Hepatocyte (in vitro differentiated cells): ENCODE measurements at regions not wholly inside any gene's neighbourhood (a gene's known extent, or its start where the extent isn't known, plus 50 kb on each side); places are given as distances from the start of the nearest gene placed in this dataset.

Experiments
- DNase-seq: peaks from one replicate; pipeline ENCODE4 v3.0.0-alpha.2; 2016; ENCODE audit warnings: low spot score
- H2AFZ ChIP-seq: fragments of 200-600 bp; sonication (generic); 2 replicates; pipeline ENCODE4 v1.6.0; 2016; ENCODE audit warnings: antibody characterized with exemption, mild to moderate bottlenecking
- H3K27ac ChIP-seq: fragments of 200-600 bp; sonication (generic); 2 replicates; pipeline ENCODE4 v1.5.1; 2016; ENCODE audit warnings: mild to moderate bottlenecking
- H3K27me3 ChIP-seq: fragments of 200-600 bp; sonication (generic); 2 replicates; pipeline ENCODE4 v1.6.1; 2016
- H3K36me3 ChIP-seq: fragments of 200-600 bp; sonication (generic); replicated peaks from 2 replicates; pipeline ENCODE4 v1.5.1; 2016; ENCODE audit warnings: low read depth; ENCODE audit not compliant: insufficient read depth
- H3K4me1 ChIP-seq: fragments of 200-600 bp; sonication (generic); 2 replicates; pipeline ENCODE4 v1.5.1; 2016; ENCODE audit warnings: mild to moderate bottlenecking, moderate library complexity; ENCODE audit not compliant: insufficient read depth
- H3K4me2 ChIP-seq: fragments of 200-600 bp; sonication (generic); 2 replicates; pipeline ENCODE4 v1.6.0; 2016
- H3K4me3 ChIP-seq: fragments of 200-600 bp; sonication (generic); 2 replicates; pipeline ENCODE4 v1.5.1; 2016; ENCODE audit warnings: mild to moderate bottlenecking
- H3K79me2 ChIP-seq: fragments of 200-600 bp; sonication (generic); 2 replicates; pipeline ENCODE4 v1.6.0; 2017; ENCODE audit warnings: mild to moderate bottlenecking
- H3K9me2 ChIP-seq: fragments of 200-600 bp; sonication (generic); replicated peaks from 2 replicates; pipeline ENCODE4 v1.6.0; 2017; ENCODE audit warnings: mild to moderate bottlenecking; ENCODE audit not compliant: insufficient read depth
- H3K9me3 ChIP-seq: fragments of 200-600 bp; sonication (generic); 2 replicates; pipeline ENCODE4 v1.5.1; 2016; ENCODE audit warnings: low read depth, mild to moderate bottlenecking
- H4K20me1 ChIP-seq: fragments of 200-600 bp; sonication (generic); 2 replicates; pipeline ENCODE4 v1.6.0; 2016; ENCODE audit warnings: mild to moderate bottlenecking; ENCODE audit not compliant: insufficient read depth, poor library complexity, severe bottlenecking
- CTCF ChIP-seq: fragments of 200-600 bp; sonication (generic); IDR thresholded peaks from 2 replicates; pipeline ENCODE4 v1.5.1; 2016; ENCODE audit warnings: antibody characterized with exemption, mild to moderate bottlenecking; ENCODE audit not compliant: poor library complexity
- EZH2 ChIP-seq: fragments of 200-600 bp; sonication (generic); IDR thresholded peaks from 2 replicates; pipeline ENCODE4 v1.6.1; 2016; ENCODE audit warnings: antibody characterized with exemption, mild to moderate bottlenecking, borderline replicate concordance
- EZH2phosphoT487 ChIP-seq: fragments of 200-600 bp; sonication (generic); IDR thresholded peaks from one replicate; pipeline ENCODE4 v1.6.1; 2018; ENCODE audit warnings: antibody characterized with exemption, mild to moderate bottlenecking, low read depth, moderate library complexity; ENCODE audit not compliant: unreplicated experiment, severe bottlenecking
- WGBS: methylation state at CpG from one replicate; pipeline ENCODE4 v1.1.6; 2016; ENCODE audit warnings: low lambda C conversion rate; ENCODE audit errors: missing lambda C conversion rate; 5-methylcytosine and 5-hydroxymethylcytosine counted together

DNA sequence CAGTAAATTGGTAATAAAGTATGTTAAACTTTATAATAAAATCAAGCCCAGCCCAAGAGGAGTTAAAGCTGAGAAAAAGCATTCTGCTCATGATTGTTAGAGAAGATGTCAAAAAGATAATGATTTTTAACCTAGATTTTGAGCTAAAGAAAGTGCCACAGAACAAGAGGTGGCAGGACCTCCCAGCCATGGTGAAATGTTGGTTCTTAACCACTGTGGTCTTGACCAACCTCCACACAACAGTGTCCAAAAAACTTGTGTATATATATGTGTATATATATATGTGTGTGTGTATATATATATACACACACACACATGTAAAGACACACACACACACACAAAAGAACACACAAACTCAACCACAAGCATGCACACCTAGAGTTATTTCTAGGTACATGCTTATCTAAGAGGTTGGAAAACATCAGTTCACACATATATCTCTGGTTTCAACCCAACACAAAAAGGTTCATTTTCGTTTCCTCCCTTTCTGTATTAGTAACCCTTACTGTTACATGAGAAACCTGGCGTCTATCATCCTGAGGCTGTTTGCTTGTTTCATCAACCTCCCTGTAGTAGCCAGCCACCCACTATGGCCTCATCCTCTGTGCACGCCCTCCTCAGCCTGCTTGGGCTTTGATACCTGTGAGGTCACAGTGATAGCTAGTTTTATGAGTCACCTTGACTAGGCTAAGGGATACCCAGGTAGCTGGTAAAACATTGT is 631.8 kb upstream of the ID2 start:
- H3K79me2 ChIP-seq, result no peaks in the 10 kb centered on the region
- no peak for DNase-seq
- TF ChIP-seq CTCF (no peak), EZH2phosphoT487 (no peak)

GRCh38 chr2:8053216-8053615 is 628.6 kb upstream of the ID2 start:
- no peak overlapping the region for H2AFZ ChIP-seq
- no peaks in the 10 kb centered on the region for H3K79me2 ChIP-seq
- TF ChIP-seq EZH2, result no peak
- TF ChIP-seq EZH2phosphoT487, result no peak
- no peak for TF ChIP-seq CTCF
- DNase-seq, result no peak
- H3K36me3 ChIP-seq, result no peaks in the 10 kb centered on the region
- no peak overlapping the region for H3K4me3 ChIP-seq
- H3K27me3 ChIP-seq, result no peaks in the 10 kb centered on the region
- H3K4me2 ChIP-seq, result no peak overlapping the region
- peaks cover 6% of the 10 kb centered on the region for H3K4me1 ChIP-seq
- no peak overlapping the region for H3K27ac ChIP-seq
- no peaks in the 10 kb centered on the region for H3K9me3 ChIP-seq
- H3K9me2 ChIP-seq, result no peaks in the 10 kb centered on the region
- H4K20me1 ChIP-seq, result no peaks in the 10 kb centered on the region

More for the DNA sequence above, 631.8 kb upstream of the ID2 start:
- Histone ChIP-seq H3K27me3 (no peaks in the 10 kb centered on the region), H3K27ac (no peak overlapping the region), H2AFZ (no peak overlapping the region), H3K4me3 (no peak overlapping the region), H3K9me2 (no peaks in the 10 kb centered on the region), H3K4me1 (peaks cover 6% of the 10 kb centered on the region), H3K9me3 (no peaks in the 10 kb centered on the region), H3K36me3 (no peaks in the 10 kb centered on the region), H4K20me1 (no peaks in the 10 kb centered on the region), H3K4me2 (no peak overlapping the region)
- 86% methylated on average over 3 of the region's 3 CpGs for WGBS

GRCh38 chr2:8054070-8054469 is 627.8 kb upstream of the ID2 start:
- Histone ChIP-seq H2AFZ (no peak overlapping the region), H3K79me2 (no peaks in the 10 kb centered on the region)

More at GRCh38 chr2:8054070-8054469, 627.8 kb upstream of the ID2 start:
- Histone ChIP-seq H4K20me1 (no peaks in the 10 kb centered on the region), H3K36me3 (no peaks in the 10 kb centered on the region), H3K27ac (no peak overlapping the region), H3K4me3 (no peak overlapping the region), H3K27me3 (no peaks in the 10 kb centered on the region), H3K4me1 (peaks cover 4% of the 10 kb centered on the region), H3K9me3 (no peaks in the 10 kb centered on the region), H3K4me2 (no peak overlapping the region), H3K9me2 (no peaks in the 10 kb centered on the region)
- 92% methylated on average over 6 of the region's 6 CpGs for WGBS
- TF ChIP-seq CTCF (no peak), EZH2 (no peak), EZH2phosphoT487 (no peak)
- DNase-seq, result no peak
